HG02884 (cell line): ENCODE measurements at regions not wholly inside any gene's neighbourhood (a gene's known extent, or its start where the extent isn't known, plus 50 kb on each side); places are given as distances from the start of the nearest gene placed in this dataset.
"Not testable (repeated sequence)": the region's sequence is repeated elsewhere in the genome, so short reads cannot be mapped to it uniquely, and the experiment has no call there.

ENCODE experiments used
- ATAC-seq: cut with Tn5 transposase; IDR thresholded peaks from one replicate; pipeline ENCODE4 v1.9.1; 2021; ENCODE audit warnings: mild to moderate bottlenecking, moderate library complexity; ENCODE audit not compliant: unreplicated experiment

DNA sequence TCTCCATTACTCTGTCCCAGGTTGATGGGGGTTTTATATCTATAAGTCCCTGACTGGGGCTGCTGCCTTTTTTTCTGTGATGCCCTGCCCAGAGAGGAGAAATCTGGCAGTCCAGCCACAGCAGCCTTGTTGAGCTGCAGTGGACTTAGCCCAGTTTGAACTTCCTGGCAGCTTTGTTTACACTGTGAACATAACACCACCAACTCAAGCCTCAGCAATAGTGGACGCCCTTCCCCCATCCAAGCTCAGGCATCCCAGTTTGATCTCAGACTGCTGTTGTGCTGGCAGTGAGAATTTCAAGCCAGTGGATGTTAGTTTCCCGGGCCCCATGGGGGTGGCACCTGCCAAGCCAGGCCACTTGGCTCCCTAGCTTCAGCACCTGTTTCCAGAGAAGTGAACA, 298.5 kb upstream of the KDM5D start:
- no peak for ATAC-seq

DNA sequence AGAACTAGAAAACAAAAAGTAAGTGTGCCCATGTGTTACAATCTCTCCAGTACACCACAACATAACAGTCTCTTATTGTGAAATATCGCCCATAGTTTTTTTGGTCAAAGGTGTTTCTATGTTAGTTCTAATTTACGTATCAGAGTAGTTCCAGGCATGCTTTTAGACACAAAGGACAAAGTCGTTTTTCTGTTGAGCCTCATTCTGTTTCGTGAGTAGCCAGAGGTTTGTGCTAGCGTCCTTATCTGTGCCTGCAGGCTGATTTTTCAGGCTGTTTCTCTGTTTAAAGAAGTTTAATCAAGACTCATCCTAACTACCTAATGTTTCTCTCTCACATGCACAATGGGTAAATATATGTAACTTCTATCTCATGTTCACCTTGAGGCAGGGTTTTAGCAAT, 281.1 kb upstream of the KDM5D start:
- no peak for ATAC-seq

DNA sequence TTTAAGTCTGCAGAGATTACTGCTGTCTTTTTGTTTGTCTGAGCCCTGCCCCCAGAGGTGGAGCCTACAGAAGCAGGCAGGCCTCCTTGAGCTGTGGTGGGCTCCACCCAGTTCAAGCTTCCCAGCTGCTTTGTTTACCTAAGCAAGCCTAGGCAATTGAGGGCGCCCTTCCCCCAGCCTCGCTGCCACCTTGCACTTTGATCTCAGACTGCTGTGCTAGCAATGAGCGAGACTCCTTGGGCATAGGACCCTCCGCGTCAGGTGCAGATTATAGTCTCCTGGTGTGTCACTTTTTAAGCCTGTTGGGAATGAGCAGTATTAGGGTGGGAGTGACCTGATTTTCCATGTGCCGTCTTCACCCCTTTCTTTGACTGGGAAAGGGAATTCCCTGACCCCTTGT, 248.9 kb upstream of the KDM5D start:
- not testable (repeated sequence) for ATAC-seq

DNA sequence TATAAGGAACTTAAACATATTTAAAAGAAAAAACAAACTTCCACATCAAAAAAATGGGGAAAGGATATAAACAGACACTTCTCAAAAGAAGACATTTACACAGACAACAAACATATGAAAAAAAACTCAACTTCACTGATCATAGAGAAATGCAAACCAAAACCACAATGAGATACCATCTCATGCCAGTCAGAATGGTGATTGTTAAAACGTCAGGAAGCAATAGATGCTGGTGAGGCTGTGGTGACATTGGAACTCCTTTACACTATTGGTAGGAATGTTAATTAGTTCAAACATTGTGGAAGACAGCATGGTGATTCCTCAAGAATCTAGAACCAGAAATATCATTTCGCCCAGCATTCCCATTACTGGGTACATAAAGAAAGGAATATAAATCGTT, 228.5 kb upstream of the KDM5D start:
- no peak for ATAC-seq

DNA sequence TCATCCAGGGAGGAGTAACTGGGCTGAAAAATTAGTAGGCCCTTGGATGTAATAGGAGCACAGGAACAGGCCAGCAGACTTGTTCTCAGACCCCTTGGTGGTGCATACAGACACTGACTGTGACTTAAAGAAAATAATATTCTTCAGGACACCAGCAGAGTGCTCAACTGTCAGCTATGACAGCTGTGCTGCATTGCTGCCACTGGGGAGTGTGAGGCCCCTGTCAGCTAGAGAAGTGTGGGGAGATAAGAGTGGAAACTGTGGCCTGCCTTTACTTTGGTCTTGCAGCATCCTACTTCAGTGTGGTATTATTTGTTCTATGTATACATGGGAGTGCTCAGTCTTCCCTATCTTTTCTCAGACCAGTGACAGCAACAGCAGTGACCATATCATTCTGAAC, 203.2 kb upstream of the KDM5D start:
- no peak for ATAC-seq

DNA sequence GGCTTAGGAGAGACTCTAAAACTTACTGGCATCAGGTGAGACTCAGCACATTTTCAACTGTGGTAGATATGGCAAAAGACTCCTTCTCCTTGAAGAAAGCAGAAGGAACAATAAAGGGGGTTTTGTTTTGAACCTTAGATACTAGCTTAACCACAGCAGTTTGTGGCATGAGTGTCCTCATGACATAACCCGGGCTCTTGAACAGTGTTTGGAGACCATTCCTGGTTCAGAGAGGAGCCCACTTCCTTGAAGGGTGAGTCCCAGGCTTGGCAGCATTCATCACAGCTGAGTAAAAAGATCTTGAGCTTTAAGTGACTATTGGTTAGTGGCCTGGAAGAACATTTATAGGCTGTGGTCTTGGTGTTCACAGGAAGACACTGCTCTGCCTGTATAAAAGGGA, 154.5 kb upstream of the KDM5D start:
- no peak for ATAC-seq

DNA sequence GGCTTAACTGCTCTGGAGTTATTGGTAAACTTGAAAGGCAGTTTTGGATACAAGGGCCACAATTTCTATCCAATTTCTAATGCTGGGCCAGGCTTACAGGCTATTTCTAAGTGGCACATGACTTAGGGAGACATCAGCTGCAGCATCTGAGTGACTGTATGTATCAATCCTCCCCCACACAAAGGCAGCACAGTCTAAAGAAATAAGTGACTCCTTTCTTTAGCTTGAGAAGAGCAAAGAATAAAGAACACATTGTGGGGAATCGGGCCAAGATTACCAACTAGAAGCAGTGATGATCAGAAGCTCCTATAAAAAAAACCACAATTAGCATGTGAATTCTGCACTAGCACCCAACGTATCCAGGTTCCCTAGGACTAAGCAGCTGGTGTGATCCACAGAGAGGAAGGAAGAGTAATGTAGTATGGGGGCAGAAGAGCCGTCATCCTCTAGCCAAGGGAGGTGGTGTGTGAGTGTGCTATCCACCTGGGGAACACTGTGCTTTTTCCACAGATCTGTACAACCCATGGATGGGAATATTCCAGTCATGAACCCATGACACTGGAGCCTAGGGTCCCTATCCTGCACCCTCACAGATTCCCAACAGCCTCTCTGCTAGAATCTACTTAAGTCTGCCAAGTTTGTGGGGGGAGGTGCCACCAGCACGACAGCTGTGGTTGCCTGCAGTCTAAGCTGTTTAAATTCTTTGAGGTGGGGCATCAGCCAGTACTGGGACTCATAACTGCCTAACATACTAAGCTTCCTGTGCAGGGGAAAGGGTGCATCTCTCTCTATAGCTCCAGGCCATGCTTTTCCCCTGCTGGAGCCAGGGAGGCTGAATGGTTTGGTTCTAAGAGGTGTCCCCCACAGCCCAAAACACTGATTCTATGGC, 147.8 kb upstream of the KDM5D start:
- no peak for ATAC-seq

DNA sequence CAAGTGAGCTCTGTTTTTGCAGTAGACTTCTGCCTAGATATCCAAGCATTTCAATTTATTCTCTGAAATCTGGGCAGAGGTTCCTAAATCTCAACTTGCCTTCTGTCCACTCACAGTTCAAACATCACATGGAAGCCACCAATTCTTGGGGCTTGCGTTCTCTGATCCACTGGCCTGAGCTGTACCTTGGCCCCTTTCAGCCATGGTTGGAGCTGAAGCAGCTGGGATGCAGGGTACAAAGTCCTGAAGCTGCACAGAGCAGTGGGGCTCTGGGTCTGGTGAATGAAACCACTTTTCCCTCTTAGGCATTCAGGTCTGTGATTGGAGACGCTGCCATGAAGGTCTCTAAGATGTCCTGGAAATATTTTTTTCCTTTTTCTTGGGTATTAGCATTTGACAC, 137.6 kb upstream of the KDM5D start:
- ATAC-seq, result no peak

DNA sequence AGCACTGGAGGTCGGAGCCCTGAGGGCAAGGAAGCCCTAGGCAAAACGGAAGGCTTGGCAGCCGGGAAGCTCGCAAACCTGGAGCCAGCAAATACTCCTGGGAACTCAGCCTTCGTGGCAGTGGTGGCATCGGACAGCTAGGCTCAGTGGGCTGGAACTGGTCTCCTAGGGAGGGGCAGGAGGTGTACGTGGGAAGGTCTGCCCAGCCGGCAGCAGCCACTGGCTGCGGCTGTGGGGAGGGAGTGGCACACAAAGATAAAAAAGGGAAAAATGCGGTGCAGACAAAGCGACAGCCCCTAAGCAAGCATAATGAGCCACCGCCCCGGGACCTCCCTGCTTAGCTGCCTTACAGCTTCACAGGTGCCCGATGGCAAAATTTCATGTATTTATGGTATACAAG, 125.2 kb upstream of the KDM5D start:
- ATAC-seq, result no peak

DNA sequence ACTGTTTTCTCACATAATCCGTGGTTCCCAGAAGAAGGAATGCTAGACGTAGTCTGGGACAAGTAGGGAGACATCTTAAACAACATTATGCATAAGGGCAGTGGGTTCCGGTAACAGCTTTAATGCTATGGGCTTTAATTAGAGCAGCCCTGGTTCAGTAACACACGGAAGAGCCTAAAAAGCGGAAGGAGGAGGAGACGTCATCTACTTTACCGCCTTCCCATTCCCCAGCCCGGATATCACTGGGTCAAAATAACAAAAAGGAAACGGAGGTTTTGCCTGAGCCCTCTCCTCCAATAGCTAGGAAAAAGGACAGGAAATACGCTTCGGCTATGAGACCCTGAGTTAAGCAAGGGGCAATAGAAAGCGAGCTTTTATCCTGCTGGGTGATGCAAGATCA, 124.8 kb upstream of the KDM5D start:
- ATAC-seq, result no peak

DNA sequence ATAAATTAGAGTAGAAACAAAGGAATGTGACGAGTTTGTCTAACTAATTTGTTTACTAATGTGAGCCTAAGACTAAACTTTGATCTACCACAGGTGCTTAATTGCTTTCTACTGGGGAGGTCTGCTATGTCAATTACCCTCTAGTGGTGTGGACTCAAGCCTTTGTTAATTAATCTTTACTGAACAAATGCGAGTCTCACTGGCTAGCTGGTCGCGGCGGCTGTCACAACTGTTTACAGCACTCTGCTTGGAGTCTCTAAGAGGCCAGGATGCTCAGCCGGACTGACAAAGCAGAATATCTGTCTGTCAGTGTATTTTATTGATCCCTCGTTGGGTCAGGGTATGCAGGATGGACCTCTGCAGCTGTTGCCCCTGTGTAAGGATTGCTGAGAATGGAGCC, 124.1 kb upstream of the KDM5D start:
- ATAC-seq, result no peak

DNA sequence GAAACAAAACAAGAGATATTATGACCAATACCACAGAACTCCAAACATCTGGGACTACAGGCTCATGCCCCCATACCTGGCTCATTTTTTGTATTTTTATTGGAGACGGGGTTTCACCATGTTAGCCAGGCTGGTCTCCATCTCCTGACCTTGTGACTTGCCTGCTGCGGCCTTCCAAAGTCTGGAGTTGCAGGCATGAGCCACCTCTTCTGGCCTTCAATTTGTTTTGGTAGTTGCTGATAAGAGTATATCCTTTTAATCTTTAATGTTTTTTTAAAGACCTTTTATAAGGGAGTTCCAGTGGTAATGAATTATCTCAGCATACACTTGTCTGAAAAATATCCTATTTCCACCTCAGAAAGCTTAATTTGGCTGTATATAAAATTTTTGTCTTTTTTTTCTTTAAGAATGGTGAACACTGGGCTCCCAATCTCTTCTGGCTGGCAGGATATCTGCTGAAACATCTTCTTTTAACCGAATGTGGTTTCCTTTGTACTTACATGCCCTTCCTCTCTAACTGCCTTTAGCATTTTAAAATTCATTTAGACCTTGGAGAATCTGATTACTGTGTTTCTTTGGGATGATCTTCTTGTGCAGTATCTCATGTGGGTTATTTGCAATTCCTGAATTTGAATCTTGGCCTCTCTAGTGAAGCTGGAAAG, 112.1 kb upstream of the KDM5D start:
- no peak for ATAC-seq

DNA sequence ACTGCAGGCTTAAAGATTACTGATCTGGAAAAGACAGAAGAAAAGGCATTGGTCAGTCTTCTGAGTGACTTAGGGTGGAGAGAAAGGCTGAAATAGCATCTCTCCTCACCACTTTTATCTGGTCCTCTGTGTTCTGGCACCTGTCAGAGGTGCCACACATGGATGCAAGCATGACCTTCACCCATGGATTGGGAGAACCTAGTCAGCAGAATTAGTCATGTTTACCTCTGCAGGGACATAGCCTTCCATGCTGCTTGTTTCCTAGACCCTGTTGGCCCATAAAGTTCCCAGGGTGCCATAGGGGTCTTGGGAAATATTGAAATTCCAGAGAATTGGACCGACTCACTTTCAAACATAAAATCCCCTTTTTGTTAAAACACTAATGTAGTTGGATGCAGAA, 98.4 kb upstream of the KDM5D start:
- ATAC-seq, result no peak

DNA sequence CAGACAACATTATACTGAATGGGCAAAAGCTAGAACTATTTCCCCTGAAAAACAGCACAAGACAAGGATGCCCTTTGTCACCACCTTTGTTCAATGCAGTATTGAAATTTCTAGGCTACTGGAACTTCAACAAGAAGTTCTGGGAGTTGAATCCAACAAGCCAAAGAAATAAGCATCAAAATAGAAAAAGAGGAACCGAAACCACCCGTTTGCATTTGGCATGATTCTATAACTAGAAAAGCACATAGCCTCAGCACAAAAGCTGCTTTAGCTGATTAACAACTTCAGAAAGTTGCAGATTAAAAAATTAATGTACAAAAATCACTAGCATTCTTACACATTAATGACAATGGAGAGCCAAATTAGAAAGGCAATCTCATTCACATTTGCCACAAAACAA, 79.6 kb upstream of the KDM5D start:
- ATAC-seq, result no peak

DNA sequence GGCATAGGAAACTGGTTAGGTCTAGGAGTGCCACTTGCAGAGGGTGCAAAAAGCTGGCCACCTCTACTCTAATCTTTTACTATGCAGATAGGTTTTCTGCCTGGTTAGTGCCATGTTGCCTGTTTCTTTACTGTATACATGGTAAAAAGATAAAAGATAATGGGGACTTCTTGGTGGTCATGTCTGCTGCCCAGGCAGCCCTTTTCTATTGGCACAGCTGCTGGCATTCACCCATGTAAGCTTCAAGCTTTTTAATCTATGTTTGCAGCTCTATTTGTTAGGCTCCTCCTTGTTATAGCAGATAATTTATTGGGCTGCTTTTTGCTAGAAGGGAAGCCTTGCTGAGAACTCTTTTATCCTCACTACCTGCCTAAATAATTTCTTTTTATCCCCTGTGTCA, 74.0 kb upstream of the KDM5D start:
- no peak for ATAC-seq

DNA sequence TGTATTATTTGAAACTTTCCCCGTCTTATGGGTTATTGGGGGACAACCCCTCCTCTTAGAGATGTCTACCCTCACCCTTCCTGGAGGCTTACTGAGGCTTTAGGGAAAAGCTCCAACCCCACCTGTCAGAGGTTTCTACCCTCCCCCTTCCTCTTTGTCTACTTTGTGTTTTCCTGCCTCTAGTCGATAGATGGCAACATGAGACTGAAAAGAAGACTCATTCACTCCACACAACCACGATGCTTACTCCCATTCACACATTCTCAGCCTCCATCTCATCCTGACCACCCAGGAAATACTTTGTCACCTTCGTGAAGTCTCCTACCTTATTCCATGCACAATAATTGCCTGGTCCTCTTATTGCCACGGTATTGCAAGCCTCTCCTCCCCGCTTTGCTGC, 72.4 kb upstream of the KDM5D start:
- ATAC-seq, result no peak

DNA sequence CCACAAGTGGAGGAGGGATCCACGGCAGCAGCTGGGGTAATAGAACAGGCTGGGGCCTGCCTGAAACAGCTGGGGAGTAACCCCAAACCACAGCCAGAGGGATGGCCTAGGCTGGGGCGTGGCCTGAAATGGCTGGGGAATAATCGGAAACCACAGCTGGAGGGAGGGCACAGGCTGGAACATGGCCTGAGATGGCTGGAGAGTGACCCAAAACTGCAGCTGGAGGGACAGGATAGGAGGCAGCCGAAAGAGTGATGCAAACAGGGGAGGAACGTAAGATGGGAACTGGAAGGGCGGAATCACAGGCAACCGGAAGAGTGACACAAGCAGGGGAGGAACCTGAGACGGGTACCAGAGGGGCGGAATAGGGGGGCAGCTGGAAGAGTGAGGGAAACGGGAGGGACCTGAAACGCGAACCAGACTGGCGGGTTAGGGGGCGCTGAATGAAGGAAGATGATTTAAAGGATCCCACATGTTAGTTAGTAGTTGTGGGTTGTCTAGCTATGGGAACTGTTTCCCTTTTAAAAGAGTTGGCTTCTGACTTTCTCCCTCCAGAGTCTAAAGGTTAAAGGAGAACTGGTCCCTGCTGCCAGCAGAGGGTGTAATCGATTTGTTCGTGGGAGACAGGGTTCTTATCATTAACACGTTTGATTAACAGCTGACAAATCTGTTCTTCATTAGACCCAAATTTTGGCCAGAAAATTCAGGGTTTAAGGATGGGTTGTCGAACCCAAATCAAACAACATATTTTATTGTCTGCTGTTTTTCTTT, 71.7 kb upstream of the KDM5D start:
- peak; percentile 62 for ATAC-seq
